Breast epithelium (tissue), 3 donors: ENCODE measurements at regions not wholly inside any gene's neighbourhood (a gene's known extent, or its start where the extent isn't known, plus 50 kb on each side); places are given as distances from the start of the nearest gene placed in this dataset.

Source experiments
- POLR2A ChIP-seq: fragments of 450-650 bp; IDR thresholded peaks from one replicate; pipeline ENCODE4 v1.6.1; 2016; ENCODE audit warnings: antibody characterized with exemption, mild to moderate bottlenecking, moderate library complexity
- POLR2AphosphoS5 ChIP-seq, 3 donors: sonication (generic); formaldehyde crosslinking; IDR thresholded peaks; one replicate each; pipeline ENCODE4 v1.6.1; 2017; ENCODE audit warnings: antibody characterized with exemption in 3 of 3
- TF ChIP-seq, protein P1 (sequence below), 3 donors: fragments of 450-650 bp; IDR thresholded peaks; one replicate each; pipeline ENCODE4 v1.5.1; 2016 to 2017; ENCODE audit warnings: antibody characterized with exemption in 3 of 3, mild to moderate bottlenecking in 3 of 3, moderate library complexity in 3 of 3

DNA sequence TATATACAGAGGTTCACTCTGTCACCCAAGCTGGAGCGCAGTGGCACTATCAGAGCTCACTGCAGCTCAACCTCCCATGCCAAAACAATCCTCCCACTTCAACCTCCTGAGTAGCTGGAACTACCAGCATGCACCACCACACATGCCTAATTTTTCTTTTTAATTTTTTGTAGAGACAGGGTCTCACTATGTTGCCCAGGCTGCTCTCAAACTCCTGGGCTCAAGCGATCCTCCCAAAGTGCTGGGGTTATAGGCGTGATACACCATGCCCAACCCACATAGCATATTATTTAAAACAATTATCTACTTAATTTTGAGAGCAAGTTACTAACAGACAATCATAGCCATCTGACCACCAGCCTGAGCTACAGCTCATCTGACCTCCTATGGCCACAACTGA is 459.9 kb upstream of the JARID2 start:
- TF ChIP-seq, protein P1, sequence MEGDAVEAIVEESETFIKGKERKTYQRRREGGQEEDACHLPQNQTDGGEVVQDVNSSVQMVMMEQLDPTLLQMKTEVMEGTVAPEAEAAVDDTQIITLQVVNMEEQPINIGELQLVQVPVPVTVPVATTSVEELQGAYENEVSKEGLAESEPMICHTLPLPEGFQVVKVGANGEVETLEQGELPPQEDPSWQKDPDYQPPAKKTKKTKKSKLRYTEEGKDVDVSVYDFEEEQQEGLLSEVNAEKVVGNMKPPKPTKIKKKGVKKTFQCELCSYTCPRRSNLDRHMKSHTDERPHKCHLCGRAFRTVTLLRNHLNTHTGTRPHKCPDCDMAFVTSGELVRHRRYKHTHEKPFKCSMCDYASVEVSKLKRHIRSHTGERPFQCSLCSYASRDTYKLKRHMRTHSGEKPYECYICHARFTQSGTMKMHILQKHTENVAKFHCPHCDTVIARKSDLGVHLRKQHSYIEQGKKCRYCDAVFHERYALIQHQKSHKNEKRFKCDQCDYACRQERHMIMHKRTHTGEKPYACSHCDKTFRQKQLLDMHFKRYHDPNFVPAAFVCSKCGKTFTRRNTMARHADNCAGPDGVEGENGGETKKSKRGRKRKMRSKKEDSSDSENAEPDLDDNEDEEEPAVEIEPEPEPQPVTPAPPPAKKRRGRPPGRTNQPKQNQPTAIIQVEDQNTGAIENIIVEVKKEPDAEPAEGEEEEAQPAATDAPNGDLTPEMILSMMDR (IDR thresholded peaks at IDR 0.05) = no peak
- no peak for TF ChIP-seq POLR2AphosphoS5 (IDR thresholded peaks at IDR 0.05)
- TF ChIP-seq POLR2A = no peak
